PC-3 (cell line): ENCODE measurements at regions not wholly inside any gene's neighbourhood (a gene's known extent, or its start where the extent isn't known, plus 50 kb on each side); places are given as distances from the start of the nearest gene placed in this dataset.

ENCODE experiments used
- ATAC-seq: fragments of 200-7000 bp; cut with Tn5 transposase; 2 replicates; pipeline ENCODE4 v1.9.1; 2020; ENCODE audit warnings: mild to moderate bottlenecking, moderate library complexity
- BruUV-seq: library from RNA; stranded (reverse); fragments of 400-500 nt; replicated peaks from 2 replicates; lab custom pipeline; 2021; lab: Mats Ljungman, UMichigan
- CTCF ChIA-PET: fragments of 300-600 bp; sonication (Branson Sonifier 250); formaldehyde crosslinking; loops from one replicate; lab custom pipeline; 2022; ENCODE audit warnings: antibody characterized with exemption; lab: Charles Lee
- POLR2A ChIA-PET: fragments of 300-600 bp; sonication (Branson Sonifier 250); formaldehyde crosslinking; loops from one replicate; lab custom pipeline; 2022; ENCODE audit warnings: antibody characterized with exemption; ENCODE audit not compliant: unreplicated experiment; lab: Charles Lee
- DNase-seq: peaks from one replicate; pipeline ENCODE4 v3.0.0-alpha.2; 2015
- H2AFZ ChIP-seq: fragments of 300-600 bp; sonication (generic); 2 replicates; pipeline ENCODE4 v1.6.0; 2016; ENCODE audit warnings: antibody characterized with exemption, low read length
- H3F3A ChIP-seq: fragments of 300-600 bp; sonication (generic); one replicate; pipeline ENCODE4 v1.6.0; 2017; ENCODE audit warnings: antibody characterized with exemption, low read length, control low read depth, mild to moderate bottlenecking; ENCODE audit not compliant: unreplicated experiment
- H3K27ac ChIP-seq: fragments of 300-600 bp; sonication (generic); 2 replicates; pipeline ENCODE4 v1.5.1; 2016; ENCODE audit warnings: mild to moderate bottlenecking, low read length
- H3K27me3 ChIP-seq: fragments of 300-600 bp; sonication (generic); 2 replicates; pipeline ENCODE4 v1.6.1; 2016; ENCODE audit warnings: low read length, mixed read lengths
- H3K36me3 ChIP-seq: fragments of 300-600 bp; sonication (generic); 2 replicates; pipeline ENCODE4 v1.6.1; 2016; ENCODE audit warnings: low read depth, mixed run types, low read length, mixed read lengths
- H3K4me1 ChIP-seq: fragments of 300-600 bp; sonication (generic); 2 replicates; pipeline ENCODE4 v1.5.1; 2016; ENCODE audit warnings: low read length; ENCODE audit not compliant: insufficient read depth
- H3K4me2 ChIP-seq: fragments of 300-600 bp; sonication (generic); 2 replicates; pipeline ENCODE4 v1.6.0; 2016; ENCODE audit warnings: low read length
- H3K4me3 ChIP-seq: fragments of 300-600 bp; sonication (generic); 2 replicates; pipeline ENCODE4 v1.5.1; 2016; ENCODE audit warnings: mild to moderate bottlenecking, low read length, mixed read lengths
- H3K79me2 ChIP-seq: fragments of 300-600 bp; sonication (generic); 2 replicates; pipeline ENCODE4 v1.6.1; 2017; ENCODE audit warnings: low read length, mixed read lengths
- H3K9ac ChIP-seq: fragments of 300-600 bp; sonication (generic); 2 replicates; pipeline ENCODE4 v1.6.0; 2016; ENCODE audit warnings: mild to moderate bottlenecking, low read length
- H3K9me2 ChIP-seq: fragments of 300-600 bp; sonication (generic); replicated peaks from 2 replicates; pipeline ENCODE4 v1.6.1; 2016; ENCODE audit warnings: mixed run types, low read length, mixed read lengths
- H3K9me3 ChIP-seq: fragments of 300-600 bp; sonication (generic); 2 replicates; pipeline ENCODE4 v1.6.1; 2016; ENCODE audit warnings: low read length, mixed read lengths
- H4K20me1 ChIP-seq: fragments of 300-600 bp; sonication (generic); 2 replicates; pipeline ENCODE4 v1.6.1; 2016; ENCODE audit warnings: low read length, mixed read lengths
- EZH2 ChIP-seq: fragments of 300-600 bp; sonication (generic); IDR thresholded peaks from one replicate; pipeline ENCODE4 v1.6.1; 2017; ENCODE audit warnings: antibody characterized with exemption, mild to moderate bottlenecking, low read length; ENCODE audit not compliant: unreplicated experiment
- EZH2phosphoT487 ChIP-seq: fragments of 300-600 bp; sonication (generic); IDR thresholded peaks from 2 replicates; pipeline ENCODE4 v1.6.1; 2018; ENCODE audit warnings: mild to moderate bottlenecking, antibody characterized with exemption, low read length, borderline replicate concordance
- intact Hi-C: fragments of 100-400 bp; cut with micrococcal nuclease; formaldehyde crosslinking; loops from 2 replicates; pipeline ENCODE4 v1.9.0; 2023
- TF ChIP-seq, protein P1 (sequence below): fragments of 300-600 bp; sonication (generic); conservative IDR thresholded peaks from 2 replicates; pipeline ENCODE4 v1.5.1; 2017; ENCODE audit warnings: antibody characterized with exemption, low read depth, mild to moderate bottlenecking, low read length

DNA sequence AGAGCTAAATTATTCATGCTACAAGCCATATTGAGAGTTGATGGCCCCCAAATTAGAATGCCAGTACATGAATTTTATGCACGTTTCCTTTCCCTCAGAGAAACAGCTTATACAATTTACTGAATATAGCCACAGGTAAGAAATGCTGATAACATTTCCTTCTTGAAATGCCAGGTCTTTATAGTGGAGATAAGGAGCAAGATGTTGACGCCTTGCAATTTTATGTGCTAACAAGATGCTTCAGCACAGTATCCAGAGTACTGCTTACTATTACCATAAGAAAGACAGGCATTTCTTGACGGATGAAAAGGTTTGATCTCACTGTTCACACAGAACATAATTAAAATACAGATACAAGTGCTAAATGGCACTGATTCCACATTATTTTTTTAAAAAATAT lies 223.2 kb upstream of the CTSO start:
- ChIA-PET POLR2A (no interaction called here), CTCF (no interaction called here)
- H3F3A ChIP-seq, result no peaks in the 10 kb centered on the region
- no peak overlapping the region for H3K27ac ChIP-seq
- H3K4me2 ChIP-seq, result no peak overlapping the region
- no peak overlapping the region for H3K4me3 ChIP-seq
- intact Hi-C loops, result no loop called here
- H4K20me1 ChIP-seq, result no peaks in the 10 kb centered on the region
- no TSS peak for BruUV-seq
- H3K9me3 ChIP-seq, result no peaks in the 10 kb centered on the region
- DNase-seq, result no peak
- no peak overlapping the region for H2AFZ ChIP-seq
- H3K4me1 ChIP-seq, result no peaks in the 10 kb centered on the region
- TF ChIP-seq, protein P1, sequence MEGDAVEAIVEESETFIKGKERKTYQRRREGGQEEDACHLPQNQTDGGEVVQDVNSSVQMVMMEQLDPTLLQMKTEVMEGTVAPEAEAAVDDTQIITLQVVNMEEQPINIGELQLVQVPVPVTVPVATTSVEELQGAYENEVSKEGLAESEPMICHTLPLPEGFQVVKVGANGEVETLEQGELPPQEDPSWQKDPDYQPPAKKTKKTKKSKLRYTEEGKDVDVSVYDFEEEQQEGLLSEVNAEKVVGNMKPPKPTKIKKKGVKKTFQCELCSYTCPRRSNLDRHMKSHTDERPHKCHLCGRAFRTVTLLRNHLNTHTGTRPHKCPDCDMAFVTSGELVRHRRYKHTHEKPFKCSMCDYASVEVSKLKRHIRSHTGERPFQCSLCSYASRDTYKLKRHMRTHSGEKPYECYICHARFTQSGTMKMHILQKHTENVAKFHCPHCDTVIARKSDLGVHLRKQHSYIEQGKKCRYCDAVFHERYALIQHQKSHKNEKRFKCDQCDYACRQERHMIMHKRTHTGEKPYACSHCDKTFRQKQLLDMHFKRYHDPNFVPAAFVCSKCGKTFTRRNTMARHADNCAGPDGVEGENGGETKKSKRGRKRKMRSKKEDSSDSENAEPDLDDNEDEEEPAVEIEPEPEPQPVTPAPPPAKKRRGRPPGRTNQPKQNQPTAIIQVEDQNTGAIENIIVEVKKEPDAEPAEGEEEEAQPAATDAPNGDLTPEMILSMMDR, result no peak
- no peak for TF ChIP-seq EZH2
- TF ChIP-seq EZH2phosphoT487, result no peak
- H3K9ac ChIP-seq, result no peak overlapping the region
- H3K9me2 ChIP-seq, result no peaks in the 10 kb centered on the region
- ATAC-seq, result no peak
- H3K36me3 ChIP-seq, result no peaks in the 10 kb centered on the region
- no peaks in the 10 kb centered on the region for H3K27me3 ChIP-seq
- no peaks in the 10 kb centered on the region for H3K79me2 ChIP-seq

DNA sequence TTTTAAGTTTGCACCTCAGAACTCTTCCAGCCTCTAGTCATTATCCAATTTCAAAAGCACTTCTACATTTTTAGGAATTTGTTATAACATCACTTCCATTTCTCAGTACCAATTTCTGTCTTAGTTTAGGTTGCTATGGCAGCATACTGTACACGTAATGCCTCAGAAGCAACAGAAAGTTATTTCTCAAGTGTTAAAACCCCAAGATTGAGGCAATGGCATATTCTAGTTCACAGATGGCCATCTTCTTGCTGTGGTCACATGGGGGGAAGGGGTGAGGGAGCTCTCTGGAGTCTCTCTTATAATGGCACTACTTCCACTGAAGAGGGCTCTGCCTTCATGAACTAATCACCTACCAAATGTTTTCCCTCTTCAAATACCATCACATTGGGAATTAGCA lies 220.3 kb upstream of the CTSO start:
- ATAC-seq, result no peak
- H4K20me1 ChIP-seq, result no peaks in the 10 kb centered on the region
- peaks cover 6% of the 10 kb centered on the region; the same call in 1 of the 2 replicates for H3K4me1 ChIP-seq
- H2AFZ ChIP-seq, result no peak overlapping the region
- intact Hi-C loops, result no loop called here
- CTCF ChIA-PET, result no interaction called here
- H3F3A ChIP-seq, result no peaks in the 10 kb centered on the region
- BruUV-seq, result no TSS peak
- TF ChIP-seq EZH2 (no peak), EZH2phosphoT487 (no peak)
- TF ChIP-seq, protein P1, result no peak
- POLR2A ChIA-PET, result no interaction called here
- H3K27me3 ChIP-seq, result no peaks in the 10 kb centered on the region
- H3K4me2 ChIP-seq, result no peak overlapping the region
- no peak overlapping the region for H3K4me3 ChIP-seq
- no peaks in the 10 kb centered on the region for H3K9me3 ChIP-seq
- H3K79me2 ChIP-seq, result no peaks in the 10 kb centered on the region
- no peak overlapping the region for H3K27ac ChIP-seq
- no peak for DNase-seq
- H3K36me3 ChIP-seq, result no peaks in the 10 kb centered on the region
- no peak overlapping the region for H3K9ac ChIP-seq
- no peaks in the 10 kb centered on the region for H3K9me2 ChIP-seq

DNA sequence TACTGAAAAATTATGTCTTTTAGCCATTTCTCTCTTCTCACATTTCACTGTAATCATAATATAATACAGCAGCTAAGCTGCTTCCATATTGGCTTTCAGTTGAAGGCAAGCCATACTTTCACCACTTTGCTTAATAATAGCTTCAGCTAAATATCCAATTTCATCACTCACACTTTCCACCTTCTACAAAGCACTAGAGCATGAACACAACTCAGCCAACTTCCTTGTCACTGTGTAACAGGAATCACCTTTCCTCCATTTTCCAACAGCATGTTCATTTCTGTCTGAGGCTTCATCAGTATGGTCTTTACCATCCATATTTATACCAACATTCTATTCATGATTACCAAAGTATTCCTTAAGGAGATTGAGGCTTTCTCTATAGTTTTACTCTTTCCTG lies 219.8 kb upstream of the CTSO start:
- Histone ChIP-seq H3K4me3 (no peak overlapping the region), H3K27me3 (no peaks in the 10 kb centered on the region), H4K20me1 (no peaks in the 10 kb centered on the region), H3K36me3 (no peaks in the 10 kb centered on the region), H3K9me3 (no peaks in the 10 kb centered on the region), H3F3A (no peaks in the 10 kb centered on the region), H3K4me1 (peaks cover 8% of the 10 kb centered on the region; the same call in 1 of the 2 replicates), H3K27ac (no peak overlapping the region), H3K4me2 (no peak overlapping the region), H2AFZ (no peak overlapping the region), H3K9me2 (no peaks in the 10 kb centered on the region), H3K9ac (no peak overlapping the region), H3K79me2 (no peaks in the 10 kb centered on the region)
- ATAC-seq (no peak), DNase-seq (no peak)
- no TSS peak for BruUV-seq
- TF ChIP-seq, protein P1, result no peak
- TF ChIP-seq EZH2, result no peak
- TF ChIP-seq EZH2phosphoT487, result no peak
- intact Hi-C loops, result no loop called here
- ChIA-PET POLR2A (no interaction called here), CTCF (no interaction called here)
